HG03342 (cell line): ENCODE measurements at regions not wholly inside any gene's neighbourhood (a gene's known extent, or its start where the extent isn't known, plus 50 kb on each side); places are given as distances from the start of the nearest gene placed in this dataset.

ENCODE experiments used
- ATAC-seq: cut with Tn5 transposase; IDR thresholded peaks from one replicate; pipeline ENCODE4 v1.9.1; 2021; ENCODE audit warnings: mild to moderate bottlenecking, moderate library complexity; ENCODE audit not compliant: unreplicated experiment

DNA sequence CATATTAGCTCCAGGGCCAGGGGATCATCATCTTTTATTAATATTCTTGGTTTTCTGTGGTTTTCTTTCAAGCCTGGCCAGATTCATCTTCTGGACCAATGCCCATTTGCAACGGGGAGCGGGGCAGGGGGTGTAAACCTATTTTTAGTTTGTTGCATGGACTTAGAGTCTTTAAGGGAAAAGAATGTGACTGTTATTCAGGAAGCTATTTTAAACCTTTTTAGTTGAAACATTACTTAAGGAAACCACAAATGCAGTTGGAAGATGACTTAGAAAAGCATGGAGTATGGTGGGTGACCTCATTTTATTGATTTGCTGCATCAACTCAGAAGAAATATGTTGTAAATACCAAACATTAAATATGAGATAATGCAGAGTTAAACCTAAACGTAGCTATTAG lies 368.4 kb upstream of the E2F7 start:
- no peak for ATAC-seq

GRCh38 chr12:77429426-77429825 lies 364.1 kb upstream of the E2F7 start:
- no peak for ATAC-seq

GRCh38 chr12:77421152-77421551 lies 355.8 kb upstream of the E2F7 start:
- ATAC-seq: no peak

DNA sequence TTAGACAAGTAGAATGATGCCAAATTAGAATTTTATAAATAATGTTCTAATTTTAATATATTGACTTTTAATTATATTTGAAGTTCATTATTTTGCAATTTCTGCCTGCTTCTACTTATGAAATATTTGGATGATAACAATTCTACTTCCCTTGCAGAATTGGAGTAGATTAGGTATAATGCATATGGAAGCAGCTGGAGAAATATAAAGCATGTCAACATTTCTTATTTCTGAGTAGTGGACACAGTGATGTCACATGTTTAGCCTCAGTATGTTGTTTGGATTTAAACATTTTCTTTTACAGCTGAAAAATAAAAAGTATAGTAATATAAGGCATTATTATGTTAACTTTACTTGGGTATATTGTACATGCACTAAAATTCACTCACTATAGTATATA lies 344.2 kb upstream of the E2F7 start:
- ATAC-seq: no peak

GRCh38 chr12:77407931-77408330 lies 342.6 kb upstream of the E2F7 start:
- no peak for ATAC-seq

DNA sequence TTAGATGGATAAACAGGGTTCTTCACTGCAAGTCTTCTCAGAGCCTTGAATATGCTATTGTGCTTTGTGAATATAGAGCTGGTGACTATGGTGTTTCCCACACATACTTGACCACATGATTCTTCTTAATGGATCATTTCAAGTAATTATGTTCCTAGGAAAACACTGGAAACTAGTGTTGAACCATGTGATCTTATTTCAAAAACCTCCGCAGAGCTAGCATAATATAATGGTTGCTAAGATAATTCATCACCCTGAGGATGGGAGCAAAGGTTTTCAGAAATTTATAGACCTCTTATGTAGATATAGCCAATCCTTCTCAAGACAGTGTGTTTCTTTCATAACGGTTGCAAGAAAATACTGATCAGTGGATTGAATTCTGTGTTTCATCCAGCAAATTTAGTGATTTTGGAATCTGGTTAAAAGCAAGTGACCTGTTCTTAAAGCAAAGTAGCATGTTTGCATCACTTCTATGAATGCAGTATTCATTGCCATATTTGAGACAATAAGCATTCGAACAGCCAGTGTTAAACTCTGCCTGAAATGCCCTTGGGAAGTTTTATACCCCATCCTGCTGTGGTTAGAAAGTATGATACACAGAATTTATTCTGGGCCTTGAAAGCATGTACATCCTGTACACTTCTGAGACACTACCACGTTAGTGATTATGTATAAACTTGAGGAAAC lies 341.0 kb upstream of the E2F7 start:
- no peak for ATAC-seq

DNA sequence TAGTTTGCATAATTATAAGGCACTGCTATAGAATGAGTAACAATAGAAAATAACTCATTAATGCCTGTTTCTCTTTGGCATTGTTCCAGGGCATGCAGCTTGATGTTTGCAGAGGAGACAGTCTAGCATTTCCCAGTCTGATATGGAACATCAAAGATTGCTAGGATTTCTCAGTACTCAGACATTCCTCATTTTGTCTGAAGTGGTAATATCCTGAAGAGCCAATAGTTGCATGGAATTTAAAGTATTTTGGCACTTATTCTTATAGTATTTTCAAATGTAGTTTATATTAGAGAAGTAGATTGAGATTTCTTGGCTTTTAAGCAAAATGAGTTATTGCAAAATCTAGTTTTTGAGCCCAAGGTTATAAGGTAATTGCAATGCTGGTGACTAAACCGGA lies 337.3 kb upstream of the E2F7 start:
- no peak for ATAC-seq

DNA sequence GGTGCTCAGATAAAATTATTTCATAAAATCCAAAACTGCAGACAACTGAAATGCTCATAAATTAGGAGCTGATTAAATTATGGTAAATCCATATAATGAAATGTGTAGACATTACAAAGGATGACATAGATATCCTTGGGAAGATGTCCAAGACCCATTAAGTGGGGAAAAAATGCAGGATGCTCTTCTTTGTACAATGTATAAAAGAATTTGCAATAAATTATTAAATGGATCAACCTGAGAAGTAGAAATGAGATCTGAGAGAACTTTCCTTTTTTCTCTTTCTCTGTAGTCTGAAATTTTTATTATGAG lies 336.4 kb upstream of the E2F7 start:
- ATAC-seq: no peak

GRCh38 chr12:77401064-77401769 lies 335.8 kb upstream of the E2F7 start:
- no peak for ATAC-seq

DNA sequence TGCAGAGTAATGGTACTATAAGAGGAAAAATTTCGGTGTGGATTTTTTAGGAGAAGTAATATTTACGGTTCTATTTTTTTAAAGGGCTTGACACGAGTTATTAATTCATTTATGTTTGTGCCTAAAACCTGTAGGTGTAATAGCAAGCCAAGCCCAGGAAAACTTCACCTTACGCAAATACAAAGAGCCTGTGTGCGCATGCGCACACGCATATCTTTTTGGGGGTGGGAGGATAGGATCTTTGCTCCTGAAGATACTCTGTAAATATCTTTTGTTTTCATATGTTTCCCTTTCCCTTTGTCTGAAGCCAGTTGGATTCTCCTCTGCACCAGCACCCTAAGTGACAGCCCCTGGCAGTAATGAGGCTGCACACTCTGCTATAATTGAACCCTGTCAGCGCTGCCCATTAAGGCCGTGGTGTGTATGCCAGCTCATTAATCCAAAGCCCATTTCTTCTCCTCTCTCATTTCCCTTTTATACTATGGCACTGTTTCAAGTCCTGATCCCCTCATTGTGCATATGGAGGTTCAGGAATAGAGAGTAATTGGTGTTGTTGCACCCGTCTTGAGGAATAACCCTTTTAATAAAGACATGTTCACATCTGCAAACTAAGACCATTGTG lies 327.2 kb upstream of the E2F7 start:
- ATAC-seq: no peak

DNA sequence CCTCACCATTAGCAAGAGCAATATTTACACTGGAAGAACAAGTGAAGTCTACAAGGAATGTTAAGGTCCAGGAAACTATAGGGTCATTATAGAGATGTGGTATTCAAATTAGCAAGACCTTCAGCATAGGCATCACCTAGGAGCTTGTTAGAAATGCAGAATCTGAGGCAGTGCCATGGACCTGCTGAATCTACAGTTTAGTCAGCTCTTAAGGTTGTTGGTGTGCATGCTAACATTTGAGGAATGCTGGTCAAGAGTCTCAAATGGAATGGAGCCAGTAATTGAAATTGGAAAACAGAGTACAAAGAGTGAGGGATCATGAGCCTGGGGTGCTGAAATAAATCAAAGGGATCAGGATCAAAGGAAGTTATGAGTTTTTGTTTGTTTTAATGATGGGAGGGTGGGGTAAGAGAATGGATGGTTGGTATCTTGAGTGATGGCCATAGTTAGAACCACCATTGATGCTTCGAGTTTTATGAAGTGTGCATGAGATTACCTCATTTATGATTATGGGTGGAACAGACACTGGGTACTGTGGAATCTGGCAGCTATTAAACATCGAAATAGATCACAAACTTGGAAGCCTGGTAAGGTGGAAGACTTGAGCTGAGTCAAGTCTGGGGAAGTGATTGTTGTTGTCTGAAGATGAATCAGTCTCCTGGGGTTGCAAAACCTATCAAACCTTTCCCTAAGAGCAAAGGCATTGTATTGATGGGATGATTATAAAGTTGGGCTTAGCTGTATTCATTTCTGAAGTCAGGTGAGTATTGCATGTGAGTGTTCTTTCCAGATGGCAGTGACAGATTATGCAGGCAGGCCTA lies 323.3 kb upstream of the E2F7 start:
- ATAC-seq: no peak

GRCh38 chr12:77387671-77388070 lies 322.3 kb upstream of the E2F7 start:
- no peak for ATAC-seq

GRCh38 chr12:77387214-77387613 lies 321.8 kb upstream of the E2F7 start:
- no peak for ATAC-seq

DNA sequence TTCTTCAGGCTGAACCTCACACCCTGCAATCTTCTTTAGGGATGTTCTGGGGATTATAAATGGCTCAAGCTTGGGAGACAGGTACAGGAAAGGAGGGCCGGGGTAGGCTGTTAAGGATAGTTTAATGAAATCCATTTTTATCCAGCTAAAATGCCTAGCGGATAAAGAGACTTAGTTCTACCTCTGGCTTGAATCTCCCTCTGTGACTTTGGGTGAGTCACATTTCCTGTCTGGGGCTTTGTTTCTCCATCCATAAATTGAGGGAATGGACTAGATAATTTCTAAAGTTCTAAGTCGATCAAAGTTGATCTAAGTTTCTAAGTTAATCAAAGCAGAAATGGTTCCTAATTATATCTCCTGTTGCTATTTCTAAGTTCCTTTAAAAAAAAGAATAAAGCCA lies 319.6 kb upstream of the E2F7 start:
- no peak for ATAC-seq

DNA sequence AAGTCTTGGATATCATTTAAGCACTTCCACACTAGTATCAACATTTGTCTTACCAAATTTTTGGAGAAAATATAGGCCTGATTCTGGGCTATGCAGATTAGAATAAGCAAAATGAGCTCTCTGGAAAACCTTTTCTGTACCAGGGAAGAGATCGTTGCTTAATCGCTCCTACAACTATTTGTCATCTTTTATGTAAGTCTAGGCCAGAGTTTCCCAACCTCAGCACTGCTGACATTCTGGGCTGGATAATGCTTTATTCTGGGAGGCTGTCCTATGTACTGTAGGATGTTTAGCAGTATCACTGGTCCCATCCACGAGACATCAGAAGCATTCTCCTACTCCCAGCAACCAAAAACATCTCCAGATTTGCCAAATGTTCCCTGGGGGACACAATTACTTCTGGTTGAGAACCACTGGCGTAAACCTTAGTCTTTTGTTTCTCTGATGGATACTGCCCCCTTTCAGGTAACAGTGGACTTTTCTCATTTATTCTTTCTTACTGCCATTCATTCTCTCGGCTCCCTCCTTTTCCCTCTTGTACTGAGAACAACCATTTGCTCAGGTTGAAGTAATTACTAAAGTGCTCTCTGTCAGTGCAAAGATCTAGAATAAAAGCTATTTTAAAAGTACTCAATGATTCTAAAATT lies 316.9 kb upstream of the E2F7 start:
- no peak for ATAC-seq

GRCh38 chr12:77377622-77378021 lies 312.3 kb upstream of the E2F7 start:
- no peak for ATAC-seq

GRCh38 chr12:77377116-77377515 lies 311.7 kb upstream of the E2F7 start:
- no peak for ATAC-seq

DNA sequence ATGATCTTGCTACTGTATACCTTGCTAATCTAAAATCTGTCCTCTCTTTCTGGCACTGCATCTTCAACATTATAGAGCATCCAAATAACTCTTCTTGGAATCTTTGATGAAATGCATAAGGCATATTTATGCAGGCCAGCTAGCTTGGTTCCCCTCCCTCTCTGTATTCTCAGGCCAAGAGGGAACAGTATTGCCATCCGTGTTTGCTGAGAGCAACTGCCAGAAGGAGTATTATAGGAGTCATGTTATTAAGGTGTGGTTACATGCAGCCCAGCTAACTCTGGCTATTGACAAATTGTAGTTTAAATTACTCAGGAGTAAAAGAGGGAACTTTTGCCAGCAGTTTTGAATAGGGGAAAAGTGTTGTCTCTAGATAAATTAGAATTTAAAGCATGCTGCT lies 309.3 kb upstream of the E2F7 start:
- ATAC-seq: no peak

DNA sequence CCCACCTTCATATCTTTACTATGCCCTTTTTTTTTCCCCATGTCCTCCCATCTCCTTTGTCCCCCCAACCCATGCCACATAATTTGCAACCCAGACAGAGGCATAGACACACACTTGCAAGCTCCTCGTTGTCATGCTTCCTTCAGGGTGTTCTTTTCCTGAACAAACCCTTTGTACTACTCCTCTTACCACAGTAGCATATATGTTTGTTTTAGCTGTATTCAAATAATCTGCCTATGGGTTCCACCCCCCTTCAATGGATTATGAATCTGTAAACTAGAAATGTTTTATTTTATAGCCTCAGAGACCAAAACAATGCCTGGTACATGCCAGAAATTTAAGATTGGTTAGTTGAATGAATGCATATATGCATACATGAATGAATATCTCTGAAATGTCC lies 307.1 kb upstream of the E2F7 start:
- no peak for ATAC-seq

DNA sequence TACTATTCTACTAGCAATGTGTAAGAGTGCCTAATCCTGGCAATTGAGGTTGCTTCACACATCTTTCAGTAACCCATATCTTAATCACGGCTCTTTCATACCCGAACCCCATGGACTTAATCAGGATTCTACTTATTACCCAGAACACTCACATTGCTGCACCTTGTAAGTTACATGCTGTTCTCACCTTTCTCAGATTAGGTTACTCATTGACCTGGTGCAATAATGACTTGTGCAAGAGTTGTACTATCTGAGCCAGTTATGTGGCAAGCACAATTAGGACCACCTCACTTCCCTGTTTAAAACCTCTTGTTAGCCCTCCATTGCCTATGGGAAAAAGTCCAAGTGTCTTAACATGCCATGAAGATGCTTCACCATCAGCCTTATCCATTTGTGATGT lies 306.7 kb upstream of the E2F7 start:
- no peak for ATAC-seq

DNA sequence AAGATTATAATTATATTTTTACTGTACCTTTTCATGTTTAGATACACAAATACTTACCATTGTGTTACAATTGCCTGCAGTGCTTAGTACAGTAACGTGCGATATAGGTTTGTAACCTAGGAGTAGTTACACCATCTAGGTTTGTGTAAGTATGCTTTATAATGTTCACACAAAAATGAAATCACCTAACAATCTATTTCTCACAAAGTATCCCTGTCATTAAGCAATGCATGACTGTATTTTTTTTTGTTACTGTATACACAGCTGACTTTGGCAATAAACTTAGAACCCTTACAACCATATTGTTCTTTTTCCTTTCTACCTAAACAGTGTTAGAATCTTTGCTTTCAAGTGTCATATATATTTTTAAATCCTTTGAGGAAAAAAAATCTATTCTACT lies 303.0 kb upstream of the E2F7 start:
- no peak for ATAC-seq
